Nephron (organoid): ENCODE measurements at regions not wholly inside any gene's neighbourhood (a gene's known extent, or its start where the extent isn't known, plus 50 kb on each side); places are given as distances from the start of the nearest gene placed in this dataset.
"Not testable (repeated sequence)": the region's sequence is repeated elsewhere in the genome, so short reads cannot be mapped to it uniquely, and the experiment has no call there.

Experiments
- H3K27ac Mint-ChIP-seq, 3 experiments: 2 replicates each; pipeline ENCODE4 v1.8.0; 2020; ENCODE audit warnings: mixed read lengths in 3 of 3, mild to moderate bottlenecking in 2 of 3, moderate library complexity in 1 of 3
- H3K27me3 Mint-ChIP-seq: 2 replicates; pipeline ENCODE4 v1.8.0; 2021; ENCODE audit warnings: low read depth, mild to moderate bottlenecking, moderate library complexity, mixed read lengths
- H3K36me3 Mint-ChIP-seq: 2 replicates; pipeline ENCODE4 v1.8.0; 2020; ENCODE audit warnings: low read depth, mixed read lengths
- H3K4me1 Mint-ChIP-seq: 2 replicates; pipeline ENCODE4 v1.8.0; 2020; ENCODE audit warnings: mixed read lengths
- H3K4me3 Mint-ChIP-seq, 3 experiments: 2 replicates each; pipeline ENCODE4 v1.8.0; 2020; ENCODE audit warnings: mild to moderate bottlenecking in 3 of 3, mixed read lengths in 3 of 3, moderate library complexity in 2 of 3
- H3K9me3 Mint-ChIP-seq: 2 replicates; pipeline ENCODE4 v1.8.0; 2020; ENCODE audit warnings: mixed read lengths
- TF ChIP-seq, protein P1 (sequence below), 3 experiments: fragments of 200-600 bp; sonication (generic); IDR thresholded peaks; one replicate each; pipeline ENCODE4 v1.5.0; 2021; ENCODE audit warnings: antibody characterized with exemption in 3 of 3; ENCODE audit not compliant: unreplicated experiment in 3 of 3

- TF ChIP-seq, protein P1, sequence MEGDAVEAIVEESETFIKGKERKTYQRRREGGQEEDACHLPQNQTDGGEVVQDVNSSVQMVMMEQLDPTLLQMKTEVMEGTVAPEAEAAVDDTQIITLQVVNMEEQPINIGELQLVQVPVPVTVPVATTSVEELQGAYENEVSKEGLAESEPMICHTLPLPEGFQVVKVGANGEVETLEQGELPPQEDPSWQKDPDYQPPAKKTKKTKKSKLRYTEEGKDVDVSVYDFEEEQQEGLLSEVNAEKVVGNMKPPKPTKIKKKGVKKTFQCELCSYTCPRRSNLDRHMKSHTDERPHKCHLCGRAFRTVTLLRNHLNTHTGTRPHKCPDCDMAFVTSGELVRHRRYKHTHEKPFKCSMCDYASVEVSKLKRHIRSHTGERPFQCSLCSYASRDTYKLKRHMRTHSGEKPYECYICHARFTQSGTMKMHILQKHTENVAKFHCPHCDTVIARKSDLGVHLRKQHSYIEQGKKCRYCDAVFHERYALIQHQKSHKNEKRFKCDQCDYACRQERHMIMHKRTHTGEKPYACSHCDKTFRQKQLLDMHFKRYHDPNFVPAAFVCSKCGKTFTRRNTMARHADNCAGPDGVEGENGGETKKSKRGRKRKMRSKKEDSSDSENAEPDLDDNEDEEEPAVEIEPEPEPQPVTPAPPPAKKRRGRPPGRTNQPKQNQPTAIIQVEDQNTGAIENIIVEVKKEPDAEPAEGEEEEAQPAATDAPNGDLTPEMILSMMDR (IDR thresholded peaks at IDR 0.05; ENCODE audit: unreplicated experiment in 3 of 3): no peak
- Mint-ChIP-seq H3K27me3 (no peaks in the 10 kb centered on the region), H3K4me3 (no peak overlapping the region), H3K9me3 (no peaks in the 10 kb centered on the region), H3K4me1 (peaks cover 4% of the 10 kb centered on the region), H3K36me3 (no peaks in the 10 kb centered on the region), H3K27ac (no peak overlapping the region)
Observed at GRCh38 chr1:215287362-215287761, 204.8 kb downstream of the KCNK2 start.

GRCh38 chr1:215290018-215290417 is 207.5 kb downstream of the KCNK2 start:
- peaks cover 2% of the 10 kb centered on the region for H3K4me1 Mint-ChIP-seq
- no peak overlapping the region for H3K4me3 Mint-ChIP-seq
- no peak overlapping the region for H3K27ac Mint-ChIP-seq
- H3K27me3 Mint-ChIP-seq: no peaks in the 10 kb centered on the region
- no peaks in the 10 kb centered on the region for H3K36me3 Mint-ChIP-seq
- peaks cover 14% of the 10 kb centered on the region for H3K9me3 Mint-ChIP-seq
- TF ChIP-seq, protein P1 (IDR thresholded peaks at IDR 0.05; ENCODE audit: unreplicated experiment in 3 of 3): no peak

DNA sequence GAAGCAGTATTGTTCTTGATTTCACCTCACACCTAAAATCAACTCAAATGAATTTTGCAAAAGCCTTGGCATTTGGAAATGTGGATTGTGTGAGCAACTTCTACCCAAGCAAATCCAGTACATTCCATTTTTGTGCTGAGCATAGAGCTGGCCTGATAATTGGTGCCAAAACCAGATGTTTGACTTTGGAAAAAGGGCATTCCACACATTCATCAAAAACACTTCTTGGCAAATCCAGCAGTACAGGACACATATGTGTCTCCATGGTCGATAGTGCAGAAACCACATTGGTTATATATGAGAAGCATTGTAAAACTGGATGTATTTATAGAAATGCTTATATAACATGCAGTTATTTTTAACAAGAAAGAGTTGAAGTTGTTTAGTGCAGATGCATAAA is 210.4 kb downstream of the KCNK2 start:
- no peak overlapping the region for H3K4me3 Mint-ChIP-seq
- TF ChIP-seq, protein P1 (IDR thresholded peaks at IDR 0.05; ENCODE audit: unreplicated experiment in 3 of 3): no peak
- no peaks in the 10 kb centered on the region for H3K27me3 Mint-ChIP-seq
- peaks cover 23% of the 10 kb centered on the region for H3K9me3 Mint-ChIP-seq
- no peaks in the 10 kb centered on the region for H3K36me3 Mint-ChIP-seq
- no peaks in the 10 kb centered on the region for H3K4me1 Mint-ChIP-seq
- no peak overlapping the region for H3K27ac Mint-ChIP-seq

DNA sequence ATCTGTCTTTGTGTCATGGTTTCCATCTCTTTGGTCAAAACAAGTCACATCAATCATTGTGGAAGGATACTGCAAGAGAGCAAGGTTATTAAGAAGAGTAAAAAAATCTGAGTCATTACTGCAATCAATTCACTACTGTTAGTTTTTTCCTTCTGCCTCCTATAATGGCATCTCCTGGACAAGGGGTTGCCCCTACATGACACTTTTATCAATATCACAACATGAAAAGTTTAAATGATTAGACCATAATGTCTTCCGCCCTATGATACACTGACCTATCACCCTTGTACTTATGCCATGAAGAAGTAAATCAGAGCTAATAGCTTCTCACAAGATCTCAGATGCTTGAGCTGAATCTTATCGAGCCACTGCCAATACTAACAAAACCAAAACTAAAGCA is 223.9 kb downstream of the KCNK2 start:
- no peak overlapping the region for H3K27ac Mint-ChIP-seq
- H3K27me3 Mint-ChIP-seq: no peaks in the 10 kb centered on the region
- H3K4me3 Mint-ChIP-seq: no peak overlapping the region
- no peaks in the 10 kb centered on the region for H3K4me1 Mint-ChIP-seq
- no peaks in the 10 kb centered on the region for H3K36me3 Mint-ChIP-seq
- TF ChIP-seq, protein P1 (IDR thresholded peaks at IDR 0.05; ENCODE audit: unreplicated experiment in 3 of 3): no peak
- no peaks in the 10 kb centered on the region for H3K9me3 Mint-ChIP-seq

- no peaks in the 10 kb centered on the region for H3K27me3 Mint-ChIP-seq
- peaks cover 9% of the 10 kb centered on the region for H3K9me3 Mint-ChIP-seq
- no peak overlapping the region for H3K27ac Mint-ChIP-seq
- no peak overlapping the region for H3K4me3 Mint-ChIP-seq
- TF ChIP-seq, protein P1 (IDR thresholded peaks at IDR 0.05; ENCODE audit: unreplicated experiment in 3 of 3): no peak
- H3K36me3 Mint-ChIP-seq: no peaks in the 10 kb centered on the region
- no peaks in the 10 kb centered on the region for H3K4me1 Mint-ChIP-seq
Observed at GRCh38 chr1:215321802-215322201, 239.3 kb downstream of the KCNK2 start.

DNA sequence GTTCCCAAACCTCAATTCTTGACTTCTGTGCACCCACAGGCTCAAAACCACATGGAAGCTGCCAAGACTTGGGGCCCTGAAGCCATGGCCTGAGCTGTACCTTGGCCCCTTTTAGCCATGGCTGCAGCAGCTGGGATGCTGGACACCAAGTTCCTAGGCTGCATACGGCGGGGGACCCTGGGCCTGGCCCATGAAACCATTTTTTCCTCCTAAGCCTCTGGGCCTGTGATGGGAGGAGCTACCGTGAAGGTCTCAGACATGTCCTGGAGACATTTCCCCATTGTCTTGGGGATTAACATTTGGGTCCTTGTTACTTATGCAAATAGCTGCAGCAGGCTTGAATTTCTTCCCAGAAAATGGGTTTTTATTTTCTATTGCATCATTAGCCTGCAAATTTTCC is 241.5 kb downstream of the KCNK2 start:
- not testable (repeated sequence) for H3K27ac Mint-ChIP-seq, H3K4me3 Mint-ChIP-seq, H3K36me3 Mint-ChIP-seq, H3K9me3 Mint-ChIP-seq, H3K27me3 Mint-ChIP-seq, H3K4me1 Mint-ChIP-seq
